ENCODE measurements at regions not wholly inside any gene's neighbourhood (a gene's known extent, or its start where the extent isn't known, plus 50 kb on each side); places are given as distances from the start of the nearest gene placed in this dataset.

DNA sequence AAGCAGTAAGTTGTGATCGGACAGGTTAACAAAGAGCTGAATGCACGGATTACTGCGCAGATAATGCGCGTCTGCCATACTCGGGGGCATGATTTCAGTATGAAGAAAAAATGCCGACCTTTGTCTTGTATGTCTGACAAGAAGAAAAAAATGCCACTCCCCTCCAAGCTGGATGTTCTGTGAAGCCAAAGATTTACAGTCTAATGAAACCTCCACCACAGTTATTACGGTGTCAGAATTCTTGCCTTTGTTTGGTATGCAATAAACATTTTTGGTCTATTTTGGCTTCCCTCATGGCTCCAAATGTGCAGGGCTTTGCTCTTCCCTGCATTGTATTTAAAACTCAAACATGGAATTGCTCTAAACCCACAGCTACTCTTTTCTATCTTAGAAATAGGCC is 72.2 kb upstream of the THUMPD2 start:
- H3K27ac ChIP-seq: no peak overlapping the region
- WGBS, 4 donors: 74 to 80% (median 77%) methylated on average over 8 of the region's 8 CpGs

GRCh38 chr2:39849982-39850526 is 71.0 kb upstream of the THUMPD2 start:
- H3K9me3 ChIP-seq: no peaks in the 10 kb centered on the region
- DNase-seq (no peak), ATAC-seq (no peak)
- H3K4me1 ChIP-seq: peaks cover 0 to 11% (median 0%) of the 10 kb centered on the region in 12 donors
- TF ChIP-seq POLR2A (IDR thresholded peaks at IDR 0.05): no peak
- TF ChIP-seq CTCF (IDR thresholded peaks at IDR 0.05): no peak
- no peak overlapping the region for H3K4me3 ChIP-seq
- no peaks in the 10 kb centered on the region for H3K36me3 ChIP-seq
- intact Hi-C loops (cut with DNase I): no loop called here
- H3K27ac ChIP-seq: no peak overlapping the region
- H3K27me3 ChIP-seq: no peaks in the 10 kb centered on the region
- 82 to 85% (median 84%) methylated on average over 4 of the region's 4 CpGs for WGBS, 4 donors

More for the DNA sequence above, 72.2 kb upstream of the THUMPD2 start:
- no peak overlapping the region for H3K4me3 ChIP-seq
- H3K36me3 ChIP-seq: no peaks in the 10 kb centered on the region
- TF ChIP-seq POLR2A (IDR thresholded peaks at IDR 0.05) (no peak), CTCF (IDR thresholded peaks at IDR 0.05) (no peak)
- intact Hi-C loops (cut with DNase I): no loop called here
- ATAC-seq: no peak
- DNase-seq: no peak
- no peaks in the 10 kb centered on the region for H3K9me3 ChIP-seq
- peaks cover 0 to 11% (median 0%) of the 10 kb centered on the region in 12 donors for H3K4me1 ChIP-seq
- H3K27me3 ChIP-seq: no peaks in the 10 kb centered on the region

- ATAC-seq (no peak), DNase-seq (no peak)
- no peak overlapping the region for H3K27ac ChIP-seq
- TF ChIP-seq POLR2A (IDR thresholded peaks at IDR 0.05) (no peak), CTCF (IDR thresholded peaks at IDR 0.05) (no peak)
- no peak overlapping the region for H3K4me3 ChIP-seq
- 86 to 93% (median 90%) methylated on average over 1 of the region's 1 CpG for WGBS, 4 donors
- H3K36me3 ChIP-seq: no peaks in the 10 kb centered on the region
- H3K9me3 ChIP-seq: peaks cover 0 to 4% (median 0%) of the 10 kb centered on the region in 12 donors
- peaks cover 0 to 11% (median 0%) of the 10 kb centered on the region in 12 donors for H3K4me1 ChIP-seq
- intact Hi-C loops (cut with DNase I): no loop called here
- no peaks in the 10 kb centered on the region for H3K27me3 ChIP-seq
These were observed 70.0 kb upstream of the THUMPD2 start for GRCh38 chr2:39849064-39849463.

DNA sequence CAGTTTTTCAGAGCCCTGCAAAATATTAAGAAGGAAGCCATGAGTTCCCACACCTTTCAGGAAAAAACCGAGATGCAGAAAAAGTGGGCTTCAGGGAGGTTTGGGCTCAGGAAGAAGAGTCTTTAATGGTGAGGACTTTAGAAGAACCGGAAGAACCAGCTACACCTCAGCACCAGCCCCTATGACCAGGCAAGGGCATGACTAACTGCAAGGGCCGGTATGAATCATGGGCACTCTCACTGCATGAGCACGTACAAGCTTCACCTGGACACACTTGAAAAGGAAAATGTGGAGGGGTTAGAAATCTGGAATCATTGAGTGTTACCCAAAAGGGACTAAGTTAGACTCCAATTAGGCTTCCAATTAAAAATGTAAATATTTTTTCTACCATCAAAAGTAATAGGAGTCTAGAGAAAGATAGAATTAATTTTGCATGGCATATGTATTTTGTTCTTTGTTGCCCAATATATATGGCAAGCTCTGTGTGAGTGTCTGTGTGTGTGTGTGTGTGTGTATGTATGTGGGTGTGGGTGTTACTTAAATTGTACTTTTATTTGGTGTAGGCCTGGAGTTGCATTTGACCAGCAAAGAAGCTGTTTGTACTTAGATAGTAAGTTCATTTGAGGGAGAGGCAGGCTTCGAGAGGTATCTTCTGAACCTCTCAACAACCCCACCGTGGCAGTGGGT is 66.5 kb upstream of the THUMPD2 start:
- 73 to 90% (median 76%) methylated on average over 6 of the region's 6 CpGs for WGBS, 4 donors
- H3K27ac ChIP-seq: no peak overlapping the region
- H3K4me3 ChIP-seq: no peak overlapping the region
- ATAC-seq (no peak), DNase-seq (no peak)
- intact Hi-C loops (cut with DNase I): no loop called here
- peaks cover 0 to 4% (median 0%) of the 10 kb centered on the region in 12 donors for H3K9me3 ChIP-seq
- no peaks in the 10 kb centered on the region for H3K27me3 ChIP-seq
- H3K36me3 ChIP-seq: no peaks in the 10 kb centered on the region
- TF ChIP-seq CTCF (IDR thresholded peaks at IDR 0.05) (no peak), POLR2A (IDR thresholded peaks at IDR 0.05) (no peak)
- no peaks in the 10 kb centered on the region for H3K4me1 ChIP-seq
